ENCODE measurements at regions not wholly inside any gene's neighbourhood (a gene's known extent, or its start where the extent isn't known, plus 50 kb on each side); places are given as distances from the start of the nearest gene placed in this dataset.
"Not testable (repeated sequence)": the region's sequence is repeated elsewhere in the genome, so short reads cannot be mapped to it uniquely, and the experiment has no call there.

GRCh38 chr13:18665124-18665523 is 516.5 kb downstream of the TUBA3C start:
- TF ChIP-seq, protein P1, sequence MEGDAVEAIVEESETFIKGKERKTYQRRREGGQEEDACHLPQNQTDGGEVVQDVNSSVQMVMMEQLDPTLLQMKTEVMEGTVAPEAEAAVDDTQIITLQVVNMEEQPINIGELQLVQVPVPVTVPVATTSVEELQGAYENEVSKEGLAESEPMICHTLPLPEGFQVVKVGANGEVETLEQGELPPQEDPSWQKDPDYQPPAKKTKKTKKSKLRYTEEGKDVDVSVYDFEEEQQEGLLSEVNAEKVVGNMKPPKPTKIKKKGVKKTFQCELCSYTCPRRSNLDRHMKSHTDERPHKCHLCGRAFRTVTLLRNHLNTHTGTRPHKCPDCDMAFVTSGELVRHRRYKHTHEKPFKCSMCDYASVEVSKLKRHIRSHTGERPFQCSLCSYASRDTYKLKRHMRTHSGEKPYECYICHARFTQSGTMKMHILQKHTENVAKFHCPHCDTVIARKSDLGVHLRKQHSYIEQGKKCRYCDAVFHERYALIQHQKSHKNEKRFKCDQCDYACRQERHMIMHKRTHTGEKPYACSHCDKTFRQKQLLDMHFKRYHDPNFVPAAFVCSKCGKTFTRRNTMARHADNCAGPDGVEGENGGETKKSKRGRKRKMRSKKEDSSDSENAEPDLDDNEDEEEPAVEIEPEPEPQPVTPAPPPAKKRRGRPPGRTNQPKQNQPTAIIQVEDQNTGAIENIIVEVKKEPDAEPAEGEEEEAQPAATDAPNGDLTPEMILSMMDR (conservative IDR thresholded peaks at IDR 0.05): not testable (repeated sequence)
- not testable (repeated sequence) for TF ChIP-seq ZFX (IDR thresholded peaks at IDR 0.05)
